ENCODE measurements at regions not wholly inside any gene's neighbourhood (a gene's known extent, or its start where the extent isn't known, plus 50 kb on each side); places are given as distances from the start of the nearest gene placed in this dataset.

- no peak for TF ChIP-seq CTCF (IDR thresholded peaks at IDR 0.05; ENCODE audit: insufficient read depth, low read depth, low read length, missing control alignments)
- no peak overlapping the region for H3K4me3 ChIP-seq (ENCODE audit: low read depth, low read length)
- no peak for DNase-seq (ENCODE audit: low read depth)
Observed at GRCh38 chr2:120939595-120940318, 204.1 kb downstream of the GLI2 start.

- no peak for DNase-seq (ENCODE audit: low read depth)
- H3K4me3 ChIP-seq (ENCODE audit: low read depth, low read length), result no peak overlapping the region
- TF ChIP-seq CTCF (IDR thresholded peaks at IDR 0.05; ENCODE audit: insufficient read depth, low read depth, low read length, missing control alignments), result no peak
Observed at GRCh38 chr2:120940319-120940696, 204.6 kb downstream of the GLI2 start.

GRCh38 chr2:120940726-120941256 is 205.1 kb downstream of the GLI2 start:
- H3K4me3 ChIP-seq (ENCODE audit: low read depth, low read length), result no peak overlapping the region
- no peak for DNase-seq (ENCODE audit: low read depth)
- no peak for TF ChIP-seq CTCF (IDR thresholded peaks at IDR 0.05; ENCODE audit: insufficient read depth, low read depth, low read length, missing control alignments)

- no peak for TF ChIP-seq CTCF (IDR thresholded peaks at IDR 0.05; ENCODE audit: insufficient read depth, low read depth, low read length, missing control alignments)
- no peak for DNase-seq (ENCODE audit: low read depth)
- no peak overlapping the region for H3K4me3 ChIP-seq (ENCODE audit: low read depth, low read length)
Observed at GRCh38 chr2:120941571-120942120, 206.0 kb downstream of the GLI2 start.

GRCh38 chr2:120942658-120943057 is 207.0 kb downstream of the GLI2 start:
- TF ChIP-seq CTCF (IDR thresholded peaks at IDR 0.05; ENCODE audit: insufficient read depth, low read depth, low read length, missing control alignments), result no peak
- DNase-seq (ENCODE audit: low read depth), result no peak
- H3K4me3 ChIP-seq (ENCODE audit: low read depth, low read length), result no peak overlapping the region

- TF ChIP-seq CTCF (IDR thresholded peaks at IDR 0.05; ENCODE audit: insufficient read depth, low read depth, low read length, missing control alignments), result no peak
- H3K4me3 ChIP-seq (ENCODE audit: low read depth, low read length), result no peak overlapping the region
- no peak for DNase-seq (ENCODE audit: low read depth)
Observed at GRCh38 chr2:120943403-120944034, 207.9 kb downstream of the GLI2 start.
